ENCODE measurements at regions not wholly inside any gene's neighbourhood (a gene's known extent, or its start where the extent isn't known, plus 50 kb on each side); places are given as distances from the start of the nearest gene placed in this dataset.
A peak's percentile ranks its signal among the peaks of the same experiment; 100 is the strongest.
"Not testable (repeated sequence)": the region's sequence is repeated elsewhere in the genome, so short reads cannot be mapped to it uniquely, and the experiment has no call there.

GRCh38 chr4:123536225-123536624 lies 139.6 kb downstream of the SPRY1 start:
- DNase-seq (ENCODE audit: low read depth in 2 of 2) = no peak

- DNase-seq (ENCODE audit: low read depth in 2 of 2) = not testable (repeated sequence)
Measured at GRCh38 chr4:123537906-123538402, 141.4 kb downstream of the SPRY1 start.

GRCh38 chr4:123545667-123546572 lies 149.3 kb downstream of the SPRY1 start:
- no peak for DNase-seq (ENCODE audit: low read depth in 2 of 2)

- DNase-seq (ENCODE audit: low read depth in 2 of 2) = no peak
Measured at GRCh38 chr4:123546573-123547060, 150.0 kb downstream of the SPRY1 start.

- no peak for DNase-seq (ENCODE audit: low read depth in 2 of 2)
Measured at GRCh38 chr4:123547216-123548165, 150.9 kb downstream of the SPRY1 start.

GRCh38 chr4:123553279-123553678 lies 156.7 kb downstream of the SPRY1 start:
- no peak for DNase-seq (ENCODE audit: low read depth in 2 of 2)

- DNase-seq (ENCODE audit: low read depth in 2 of 2) = no peak
Measured at GRCh38 chr4:123553733-123554637, 157.4 kb downstream of the SPRY1 start.

GRCh38 chr4:123554801-123555232 lies 158.2 kb downstream of the SPRY1 start:
- DNase-seq (ENCODE audit: low read depth in 2 of 2) = no peak

GRCh38 chr4:123555233-123555806 lies 158.7 kb downstream of the SPRY1 start:
- peak; percentile 83 to 94 for DNase-seq (ENCODE audit: low read depth in 2 of 2)

- DNase-seq (ENCODE audit: low read depth in 2 of 2) = peak in 1 of 2 donors; percentile 71
Measured at GRCh38 chr4:123555807-123556273, 159.2 kb downstream of the SPRY1 start.

GRCh38 chr4:123556526-123556925 lies 159.9 kb downstream of the SPRY1 start:
- DNase-seq (ENCODE audit: low read depth in 2 of 2) = no peak

GRCh38 chr4:123557857-123558536 lies 161.4 kb downstream of the SPRY1 start:
- no peak for DNase-seq (ENCODE audit: low read depth in 2 of 2)

- no peak for DNase-seq (ENCODE audit: low read depth in 2 of 2)
Measured at GRCh38 chr4:123558865-123559264, 162.3 kb downstream of the SPRY1 start.

GRCh38 chr4:123559955-123560871 lies 163.6 kb downstream of the SPRY1 start:
- DNase-seq (ENCODE audit: low read depth in 2 of 2) = peak; percentile 17 to 66

- no peak for DNase-seq (ENCODE audit: low read depth in 2 of 2)
Measured at GRCh38 chr4:123561525-123561924, 164.9 kb downstream of the SPRY1 start.

- DNase-seq (ENCODE audit: low read depth in 2 of 2) = no peak
Measured at GRCh38 chr4:123562994-123563750, 166.6 kb downstream of the SPRY1 start.

- DNase-seq (ENCODE audit: low read depth in 2 of 2) = peak; percentile 83 to 84
Measured at GRCh38 chr4:123564758-123565346, 168.3 kb downstream of the SPRY1 start.
